Activated gamma-delta T cell treated with anti-CD3 and anti-CD28 coated beads, Interleukin-2, amount 50 U/mL, for 16 hours (primary cell): ENCODE measurements at regions not wholly inside any gene's neighbourhood (a gene's known extent, or its start where the extent isn't known, plus 50 kb on each side); places are given as distances from the start of the nearest gene placed in this dataset.

Source experiments
- DNase-seq: peaks from one replicate; pipeline ENCODE4 v3.0.0-alpha.2; 2020; ENCODE audit warnings: low read depth

DNA sequence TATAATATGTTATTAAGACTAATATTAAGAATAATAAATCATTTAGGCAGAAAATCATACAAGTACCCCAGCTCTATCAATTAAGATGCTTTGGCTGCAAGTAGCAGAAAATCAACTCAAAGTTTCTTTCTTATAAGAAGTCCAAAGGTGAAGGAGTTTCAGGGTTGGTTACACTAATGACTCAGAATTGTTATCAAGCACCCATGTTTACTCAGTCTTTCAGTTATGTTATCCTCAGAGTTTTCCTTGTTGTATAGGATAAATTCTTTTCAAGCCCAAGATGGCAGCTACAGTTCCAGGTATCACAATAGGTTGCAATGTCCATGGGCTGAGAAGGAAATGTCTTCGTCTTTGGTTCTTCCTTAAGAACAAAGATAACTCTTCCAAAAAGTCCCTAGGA, 163.6 kb downstream of the TNFSF18 start:
- no peak for DNase-seq

DNA sequence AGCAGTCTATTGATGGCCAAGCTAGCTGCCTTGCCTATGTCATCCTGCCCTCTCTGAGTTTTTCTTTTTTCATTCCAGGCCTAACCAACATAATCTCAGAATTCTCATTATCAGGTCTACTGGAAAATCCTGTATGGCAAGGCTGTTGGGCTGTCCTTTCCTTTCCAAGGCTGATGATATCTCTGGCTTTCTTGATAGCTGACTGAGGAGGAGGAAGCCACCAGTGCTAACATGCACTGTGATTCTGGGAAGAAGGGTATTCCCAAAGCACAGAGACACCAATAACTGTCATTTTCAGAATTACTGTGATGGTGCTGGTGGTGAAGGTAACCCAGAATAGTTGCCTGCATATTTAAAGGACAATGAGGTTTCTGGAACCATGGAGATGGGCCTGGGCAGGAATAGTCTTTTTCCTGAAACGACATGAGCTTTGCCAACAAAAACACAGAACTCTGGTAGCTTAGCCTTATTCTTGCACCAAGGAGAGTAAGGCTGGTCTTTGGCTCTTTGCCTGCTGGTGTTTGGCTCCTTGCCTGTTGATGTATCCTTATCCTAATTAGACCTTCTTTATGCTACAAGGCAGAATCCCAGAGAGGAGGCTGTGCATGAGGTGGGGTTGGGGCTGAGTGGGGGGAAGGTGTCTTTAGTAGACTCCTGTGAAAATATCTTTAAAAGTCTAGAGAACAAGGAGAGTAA, 157.4 kb downstream of the TNFSF18 start:
- DNase-seq = no peak

DNA sequence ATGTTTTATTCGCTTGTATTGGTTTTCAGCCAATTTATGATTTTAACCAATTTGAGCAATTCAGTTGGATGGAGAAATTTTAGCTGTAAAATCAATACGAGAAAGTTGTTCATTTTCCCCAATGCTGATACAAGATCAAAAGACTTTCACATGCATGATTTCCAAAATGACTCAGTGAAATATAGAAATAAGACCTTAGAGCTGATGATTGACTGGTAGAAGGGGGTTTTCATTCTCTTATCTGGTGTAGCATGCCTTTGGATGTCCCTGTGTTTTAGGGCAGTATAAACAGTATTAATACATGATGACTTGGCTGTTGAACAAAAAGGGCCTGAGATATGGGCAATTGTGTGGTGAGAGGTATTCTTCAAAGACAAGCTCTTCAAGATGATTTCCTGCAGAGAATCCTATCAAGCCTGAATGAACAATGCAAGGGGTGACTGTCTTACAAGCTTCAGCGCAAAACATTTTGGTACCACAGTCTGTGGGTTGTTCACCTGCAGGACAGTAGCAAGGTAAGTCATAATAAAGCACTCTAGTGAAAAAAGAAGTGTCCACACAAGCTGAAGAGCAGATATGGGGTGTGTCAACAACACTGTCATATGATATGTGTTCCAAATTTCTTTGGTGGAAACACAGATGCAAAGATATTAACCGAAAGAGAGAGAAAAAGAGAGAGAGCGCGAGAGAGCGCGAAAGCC, 156.2 kb downstream of the TNFSF18 start:
- DNase-seq = no peak

DNA sequence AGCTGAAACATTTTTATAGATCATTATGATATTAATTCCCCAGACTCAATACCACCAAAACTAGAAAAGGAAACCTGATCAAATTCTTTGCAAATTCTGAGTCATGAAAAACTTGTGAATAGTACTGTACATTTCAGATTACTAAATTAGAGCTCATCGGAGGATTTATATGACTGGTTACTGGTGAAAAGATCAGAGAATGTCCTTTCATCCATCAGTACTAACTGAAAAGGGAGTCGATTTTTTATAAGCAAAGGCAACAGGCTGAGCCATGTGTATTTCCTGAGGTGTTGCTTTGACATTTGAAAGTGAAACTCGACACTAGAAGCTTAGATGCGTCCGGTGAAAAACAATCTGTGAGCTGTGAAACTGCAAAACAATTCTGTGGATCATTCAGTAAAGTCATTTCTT, 155.7 kb downstream of the TNFSF18 start:
- no peak for DNase-seq

DNA sequence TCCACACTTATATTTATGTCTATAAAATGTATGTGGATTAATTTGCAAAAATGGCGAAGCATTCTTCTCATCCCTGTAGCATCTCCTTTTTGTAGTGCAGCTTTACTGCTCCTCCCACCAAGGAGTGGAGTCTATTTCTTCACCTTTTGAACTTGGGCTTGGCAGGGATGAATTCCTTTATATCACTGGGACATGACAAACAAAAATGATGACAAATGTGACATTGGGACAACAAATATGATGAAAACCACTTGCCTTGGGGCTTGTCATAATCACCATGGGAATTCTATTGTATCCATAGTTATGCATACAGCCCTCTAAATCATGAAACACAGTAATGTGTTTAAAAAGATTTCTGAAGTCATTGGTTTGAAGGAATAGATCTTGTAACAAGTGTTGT, 155.0 kb downstream of the TNFSF18 start:
- DNase-seq = no peak

DNA sequence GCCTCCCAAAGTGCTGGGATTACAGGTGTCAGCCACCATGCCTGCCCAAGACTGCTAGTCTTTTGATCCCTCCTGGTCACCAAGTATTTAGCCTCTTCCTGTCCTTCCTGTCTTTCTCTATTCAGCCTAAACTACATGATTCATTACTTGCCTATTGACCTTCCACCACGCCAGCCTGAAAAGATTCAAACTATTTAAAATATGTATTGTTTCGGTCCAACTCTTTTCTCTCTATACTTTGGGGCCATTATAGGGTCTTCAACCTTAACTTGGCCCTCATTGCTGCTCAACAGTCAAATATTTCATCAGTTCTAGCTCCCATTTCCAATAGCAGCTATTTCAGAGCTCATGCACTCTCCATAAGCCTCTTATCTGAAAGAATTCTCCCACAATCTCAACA, 153.0 kb downstream of the TNFSF18 start:
- DNase-seq = no peak

DNA sequence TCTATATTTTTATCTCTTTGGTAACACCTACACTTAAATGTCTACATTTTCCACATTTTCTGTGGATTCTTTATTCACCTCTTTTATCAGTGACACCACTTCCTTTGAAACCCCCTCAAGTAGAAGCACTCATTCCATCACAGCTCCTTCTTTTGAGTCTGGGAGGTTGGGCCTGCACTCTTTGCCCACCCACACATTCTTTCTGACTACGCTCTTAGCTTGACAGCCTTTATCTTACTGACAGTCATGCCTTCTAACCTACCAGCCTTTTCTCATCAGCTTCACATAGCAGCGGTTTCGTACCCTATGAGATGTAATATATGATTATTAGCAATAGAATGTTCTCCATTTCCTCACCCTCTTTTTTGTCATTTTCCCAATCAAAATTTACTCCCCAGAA, 151.9 kb downstream of the TNFSF18 start:
- no peak for DNase-seq

DNA sequence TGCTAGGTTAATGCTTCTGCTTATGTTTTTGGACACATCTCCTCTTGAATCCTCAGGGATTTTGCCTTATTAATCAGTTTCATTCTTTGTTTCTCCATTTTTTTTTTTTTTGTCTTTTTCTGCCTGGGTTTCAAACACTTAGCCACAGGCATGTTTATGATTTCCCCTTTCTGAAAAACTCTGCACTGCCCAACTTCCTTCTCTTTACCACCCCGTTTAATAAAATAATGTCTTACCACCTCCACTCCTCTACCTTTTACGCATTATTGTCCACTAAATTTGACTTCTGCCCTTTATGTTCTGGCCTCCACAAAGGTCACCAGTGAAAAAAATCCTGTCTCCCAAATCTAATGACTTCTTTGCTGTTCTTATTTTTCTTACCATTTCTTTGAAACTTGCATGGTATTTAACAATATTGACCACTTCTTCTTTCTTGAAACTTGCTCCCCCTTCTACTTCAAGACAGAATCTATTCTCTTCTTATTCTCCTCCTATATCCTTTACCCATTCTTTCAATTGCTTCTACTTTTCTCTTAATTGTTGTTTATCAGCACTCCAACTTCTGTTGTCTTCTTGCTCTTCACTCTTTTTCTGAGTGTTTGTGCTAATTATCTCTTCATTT, 150.3 kb downstream of the TNFSF18 start:
- DNase-seq = no peak

DNA sequence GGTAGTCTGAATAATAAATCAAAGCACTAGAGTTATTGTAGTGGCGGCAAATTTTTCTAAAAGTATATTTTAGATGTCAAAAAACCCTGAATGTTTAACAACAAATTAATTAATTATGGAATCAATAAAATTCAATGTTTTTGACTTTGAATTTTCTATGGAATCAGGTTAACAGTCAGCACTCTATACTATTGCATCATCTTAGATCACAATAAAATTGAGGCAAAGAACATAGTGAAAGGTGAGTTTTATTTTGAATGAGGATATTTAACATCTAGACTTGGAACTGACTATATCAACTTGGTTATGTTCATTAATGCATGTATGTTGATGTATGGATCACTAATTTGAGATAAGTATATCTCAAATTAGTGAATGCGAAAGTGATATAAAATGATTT, 148.5 kb downstream of the TNFSF18 start:
- DNase-seq = no peak

DNA sequence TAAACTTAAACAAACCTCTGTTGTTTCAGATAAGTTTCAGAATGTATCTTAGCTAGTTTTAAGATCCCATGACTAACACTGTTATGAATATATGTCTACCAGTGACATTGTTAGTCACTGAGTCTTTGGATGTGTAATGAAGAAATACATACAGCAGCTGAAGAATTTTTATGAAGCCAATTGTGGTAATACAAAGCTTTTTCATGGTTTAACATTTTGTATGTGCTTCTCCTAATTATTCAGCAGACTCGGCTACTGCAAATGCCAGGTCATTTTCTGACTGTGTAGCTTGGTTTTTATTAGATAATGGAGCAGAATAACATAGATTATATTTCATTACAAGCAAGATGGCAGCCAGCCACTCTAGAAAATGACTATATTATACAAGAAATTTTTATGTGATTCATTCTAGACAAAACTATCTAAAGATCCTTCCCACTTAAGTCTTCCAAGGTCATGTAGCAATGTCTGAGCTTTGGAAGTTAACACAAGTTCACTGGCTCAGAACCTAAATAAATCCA, 147.8 kb downstream of the TNFSF18 start:
- DNase-seq = no peak

DNA sequence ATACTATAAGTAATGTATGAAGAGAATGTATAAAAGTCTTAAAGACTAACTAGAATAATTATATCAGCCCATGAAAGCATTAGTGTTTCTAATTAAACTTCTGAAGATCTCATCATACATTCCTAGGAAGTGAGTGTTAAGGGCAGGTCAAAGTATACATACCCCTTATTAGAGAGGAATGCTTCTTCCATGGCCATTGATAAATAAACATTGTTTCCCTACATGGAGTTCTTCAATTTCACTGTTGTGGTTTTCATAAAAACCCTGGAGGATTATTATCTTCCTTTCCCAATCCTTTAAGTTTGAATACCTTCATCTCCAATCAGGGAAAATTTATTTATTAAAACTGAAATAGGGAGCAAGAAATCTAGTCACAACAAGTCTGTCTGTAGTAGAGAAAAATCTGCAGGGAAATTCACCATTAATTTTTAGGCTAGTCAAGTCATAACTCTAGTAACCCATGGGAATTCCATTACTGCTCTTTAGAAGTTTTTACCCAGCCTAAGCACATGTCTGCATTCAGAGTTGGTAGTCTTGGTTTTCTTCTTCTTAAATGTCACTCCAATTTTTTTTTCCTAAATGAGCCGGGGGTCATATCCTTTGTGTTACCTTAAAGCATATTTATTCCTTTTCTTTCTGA, 147.0 kb downstream of the TNFSF18 start:
- DNase-seq = no peak

DNA sequence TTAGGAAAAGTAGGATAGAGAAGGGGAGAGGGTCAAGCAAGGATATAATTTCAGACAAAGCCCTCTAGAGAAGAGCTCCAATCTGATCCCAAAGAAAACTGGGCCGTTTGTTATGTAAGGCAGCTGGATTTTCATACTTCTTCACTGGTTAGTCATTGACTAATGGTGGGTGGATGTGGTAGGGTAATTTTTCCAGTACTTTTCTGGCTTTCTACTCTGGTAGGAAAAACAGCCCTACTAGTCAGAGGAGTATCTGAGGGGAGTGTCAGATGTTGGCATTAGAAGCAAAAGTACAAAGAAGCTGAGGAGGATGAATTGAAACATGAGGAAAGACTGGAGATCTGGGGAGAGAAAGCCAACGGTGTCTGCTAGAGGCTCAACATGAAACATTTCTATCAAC, 145.3 kb downstream of the TNFSF18 start:
- no peak for DNase-seq

DNA sequence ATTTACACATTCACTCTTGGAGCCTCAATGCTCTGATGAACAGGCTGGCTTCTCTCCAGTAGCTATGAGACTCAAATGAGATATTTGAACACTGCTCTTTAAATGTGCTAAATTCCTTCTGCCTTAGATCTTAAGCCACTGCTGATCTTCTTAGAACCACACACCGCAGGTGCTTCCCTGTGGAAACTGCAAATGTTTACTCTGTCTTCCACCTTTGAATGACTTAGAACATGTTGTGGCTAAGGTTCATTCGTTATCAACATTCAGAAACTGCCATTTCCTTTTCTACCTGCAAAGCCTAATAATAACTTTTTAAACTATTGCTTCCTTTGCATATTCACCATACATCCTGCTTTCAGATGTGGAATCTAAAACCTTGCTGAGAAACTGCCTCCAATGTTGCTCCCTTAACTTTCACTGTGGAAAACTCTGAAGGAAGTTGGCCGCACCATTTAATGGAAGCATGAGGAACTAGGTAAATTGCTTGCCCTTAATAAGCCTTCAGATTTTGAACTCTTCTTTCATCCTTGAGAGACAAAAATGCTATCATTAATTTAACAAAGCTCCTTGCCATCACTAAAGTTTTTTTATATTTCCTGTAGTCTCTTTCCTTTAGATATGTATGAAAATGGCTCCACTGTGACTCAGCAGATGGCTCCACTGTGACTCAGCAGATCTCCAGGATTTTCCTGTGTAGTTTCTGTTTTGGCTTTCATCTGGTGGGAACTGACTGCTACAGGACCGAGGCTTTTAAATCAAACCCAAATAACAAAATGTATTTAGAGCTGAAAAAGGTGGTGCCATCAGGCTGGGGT, 143.8 kb downstream of the TNFSF18 start:
- no peak for DNase-seq

DNA sequence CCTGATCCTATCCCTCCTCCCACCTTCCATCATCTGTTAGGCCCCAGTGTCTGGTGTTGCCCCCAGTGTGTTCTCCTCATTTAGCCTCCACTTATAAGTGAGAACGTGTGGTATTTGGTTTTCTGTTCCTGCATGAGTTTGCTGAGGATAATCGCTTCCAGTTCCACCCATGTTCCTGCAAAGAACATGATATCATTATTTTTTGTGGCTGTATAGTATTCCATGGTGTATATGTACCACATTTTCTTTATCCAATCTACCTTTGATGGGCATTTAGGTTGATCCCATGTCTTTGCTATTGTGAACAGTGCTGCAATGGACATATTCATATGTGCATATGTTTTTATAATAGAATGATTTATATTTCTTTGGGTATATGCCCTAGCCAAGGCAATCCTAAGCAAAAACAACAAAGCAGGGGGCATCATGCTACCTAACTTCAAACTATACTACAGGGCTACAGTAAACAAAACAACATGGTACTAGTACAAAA, 142.9 kb downstream of the TNFSF18 start:
- no peak for DNase-seq

DNA sequence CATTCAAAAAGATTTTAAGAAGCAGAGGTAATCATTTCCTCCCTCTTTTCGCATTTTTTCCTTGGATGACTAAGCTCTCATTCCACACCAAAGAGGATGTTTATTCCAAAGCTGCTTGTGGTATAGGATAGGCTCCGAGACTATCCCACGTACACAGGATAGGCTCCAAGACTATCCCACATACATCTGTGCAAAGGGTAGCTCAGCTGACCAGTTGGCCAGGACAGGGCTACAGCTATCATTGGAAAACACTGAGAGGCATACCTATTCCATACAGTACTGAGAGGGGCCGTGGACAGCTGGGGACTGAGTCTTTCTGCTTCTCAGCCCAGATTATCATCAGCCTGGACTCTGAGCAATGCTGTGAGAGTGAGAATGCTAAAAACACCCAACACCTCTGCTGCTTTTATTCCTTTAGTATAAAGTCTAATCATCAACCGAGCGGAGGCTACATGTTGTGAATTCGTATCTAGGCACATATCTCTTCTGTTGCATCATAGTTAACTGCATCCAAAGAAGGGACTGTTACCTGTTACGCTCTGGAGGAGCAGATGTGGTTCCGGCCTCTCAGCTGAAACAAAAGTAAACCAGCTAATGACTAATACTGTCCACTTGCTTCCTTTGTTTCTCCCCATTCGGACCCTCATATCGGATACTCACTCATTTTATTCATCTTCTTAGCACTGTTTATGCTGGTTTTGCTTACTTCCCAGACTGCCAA, 141.0 kb downstream of the TNFSF18 start:
- DNase-seq = no peak

DNA sequence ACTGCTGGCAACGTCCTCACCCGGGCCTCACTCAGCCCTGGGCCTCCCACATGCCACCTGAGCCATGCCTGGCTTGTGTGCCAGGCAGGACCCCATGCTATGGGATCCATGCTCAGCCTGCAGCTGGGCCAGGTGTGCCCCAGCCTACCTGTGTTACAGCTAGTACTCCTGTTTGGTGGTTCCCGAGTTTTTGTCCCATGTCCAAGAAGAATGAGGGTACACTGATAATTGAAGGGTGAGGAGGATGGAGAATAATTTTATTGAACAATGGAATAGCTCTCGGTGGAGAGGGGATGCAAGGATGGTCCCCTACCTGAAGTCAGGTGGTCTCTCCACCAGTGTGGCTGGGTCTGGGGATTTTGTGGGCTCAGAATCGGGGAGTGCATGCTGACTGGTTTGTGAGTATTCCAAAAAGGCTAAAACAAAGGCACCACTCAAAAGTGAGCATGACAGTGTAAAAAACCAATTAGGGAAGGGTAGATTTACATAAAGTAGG, 137.9 kb downstream of the TNFSF18 start:
- DNase-seq = no peak

DNA sequence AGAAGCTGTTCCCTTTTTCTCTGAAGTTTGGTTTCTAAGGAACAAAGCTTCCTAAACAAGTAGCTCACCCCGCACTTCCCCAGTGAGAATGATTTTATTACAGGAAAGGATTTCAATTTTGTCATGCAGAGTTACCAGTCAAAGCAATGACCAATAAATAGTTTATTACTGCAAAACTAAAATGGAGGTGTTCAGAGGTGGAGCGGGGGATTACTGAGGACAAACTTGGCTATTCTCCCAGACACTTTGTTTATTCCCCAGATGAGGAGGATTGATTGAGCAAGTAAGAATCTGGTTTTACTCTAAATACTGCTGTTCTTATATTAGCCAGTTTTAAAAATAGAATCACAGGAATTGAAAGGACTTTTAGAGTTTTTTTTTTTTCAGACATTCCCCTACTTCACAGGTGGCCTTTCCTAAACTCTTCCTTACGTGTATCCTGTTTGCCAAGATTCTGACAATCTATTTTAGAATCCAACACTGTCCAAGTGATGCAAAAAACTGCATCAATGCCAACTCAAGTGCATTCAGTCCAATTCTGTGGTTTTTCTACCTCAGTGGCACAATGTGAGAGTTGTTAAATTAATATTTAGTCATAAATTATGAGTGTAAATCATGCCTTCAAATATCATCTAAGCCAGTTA, 136.1 kb downstream of the TNFSF18 start:
- no peak for DNase-seq

DNA sequence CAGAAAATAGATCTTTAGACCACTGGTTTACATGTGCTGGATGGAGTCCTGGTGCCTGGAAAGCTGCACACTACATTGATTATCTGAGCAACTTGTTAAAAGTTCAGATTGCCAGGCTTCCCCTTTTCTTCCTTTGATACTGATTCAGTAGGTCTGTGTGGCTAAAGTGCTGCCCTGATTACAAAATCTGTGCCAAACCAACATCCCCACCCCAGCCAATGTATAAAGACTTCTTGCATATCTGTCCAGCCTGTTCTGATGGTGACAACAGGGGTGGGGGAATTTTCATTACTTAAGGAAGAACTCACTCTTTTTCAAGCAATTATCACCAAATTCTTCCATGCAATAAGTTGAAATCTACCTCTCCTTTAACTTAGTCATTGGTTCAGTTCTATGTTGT, 135.5 kb downstream of the TNFSF18 start:
- no peak for DNase-seq

DNA sequence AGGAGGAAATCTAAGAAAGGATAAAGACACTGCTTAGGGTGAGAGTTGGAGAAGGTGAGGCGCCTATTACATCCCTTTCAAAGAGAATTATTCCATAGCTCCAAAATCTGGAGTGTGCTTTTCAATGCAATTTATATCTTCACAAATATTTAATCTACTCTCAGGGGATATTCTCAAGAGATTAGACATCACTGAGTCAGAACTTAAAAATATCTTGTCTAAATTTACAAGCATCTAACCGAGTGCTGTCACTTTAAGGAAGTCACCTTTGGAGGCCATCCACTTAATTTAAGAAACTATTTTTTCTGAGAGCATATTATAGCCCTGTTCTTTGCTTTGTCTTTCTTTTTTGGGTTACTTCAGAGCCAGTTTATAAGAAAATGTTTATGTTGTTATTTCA, 134.6 kb downstream of the TNFSF18 start:
- DNase-seq = no peak

DNA sequence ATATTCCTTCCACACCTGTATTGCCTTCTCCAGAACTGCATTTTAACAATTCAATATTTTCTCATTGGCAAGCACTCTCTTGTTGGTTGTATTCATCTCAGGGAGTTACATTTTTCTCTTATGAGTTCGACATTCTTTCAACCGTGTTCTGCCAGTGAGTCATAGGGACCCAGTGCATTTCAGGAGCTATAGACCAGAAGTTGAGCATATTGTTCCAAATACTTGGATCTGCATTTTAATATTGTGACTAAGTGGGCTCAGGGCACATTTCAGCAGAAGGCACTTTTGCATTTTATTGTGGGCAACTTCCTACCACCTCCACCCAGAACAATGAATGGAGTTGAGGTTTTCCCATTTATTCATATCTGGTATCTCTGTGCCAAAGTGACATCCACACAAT, 132.8 kb downstream of the TNFSF18 start:
- no peak for DNase-seq
